Thyroid gland (tissue), 4 donors: ENCODE measurements at regions not wholly inside any gene's neighbourhood (a gene's known extent, or its start where the extent isn't known, plus 50 kb on each side); places are given as distances from the start of the nearest gene placed in this dataset.

Experiments used
- DNase-seq, 2 donors: peaks; one replicate each; pipeline ENCODE4 v3.0.0-alpha.2; 2019
- H3K27ac ChIP-seq, 3 donors: fragments of 200-600 bp; sonication (generic); 1 replicate in 2 of 3; 2 replicates in 1 of 3; pipeline ENCODE4 v1.5.1; 2016 to 2019; ENCODE audit warnings: mild to moderate bottlenecking in 1 of 3, moderate library complexity in 1 of 3
- H3K27me3 ChIP-seq: fragments of 200-600 bp; sonication (generic); one replicate; pipeline ENCODE4 v1.5.1; 2019
- H3K36me3 ChIP-seq, 2 donors: fragments of 200-600 bp; sonication (generic); one replicate each; pipeline ENCODE4 v1.5.1; 2016 to 2019
- H3K4me1 ChIP-seq, 2 donors: fragments of 200-600 bp; sonication (generic); one replicate each; pipeline ENCODE4 v1.5.1; 2017 to 2019
- H3K4me3 ChIP-seq, 3 donors: fragments of 200-600 bp; sonication (generic); replicated peaks in 1 of 3; 1 replicate in 2 of 3; 2 replicates in 1 of 3; pipeline ENCODE4 v1.5.1; 2016; ENCODE audit warnings: mild to moderate bottlenecking in 1 of 3
- H3K9me3 ChIP-seq: fragments of 200-600 bp; sonication (generic); one replicate; pipeline ENCODE4 v1.5.1; 2017
- POLR2A ChIP-seq, 2 donors: fragments of 450-650 bp; IDR thresholded peaks; one replicate each; pipeline ENCODE4 v1.6.1; 2017; ENCODE audit warnings: antibody characterized with exemption in 2 of 2, mild to moderate bottlenecking in 2 of 2, moderate library complexity in 1 of 2
- WGBS, 2 donors: methylation state at CpG; one replicate each; pipeline ENCODE4 v1.1.5; 2017; 5-methylcytosine and 5-hydroxymethylcytosine counted together
- intact Hi-C: fragments of 100-400 bp; cut with DNase I; formaldehyde crosslinking; loops from one replicate; pipeline ENCODE4 v1.15.1; 2023
- TF ChIP-seq, protein P1 (sequence below), 6 experiments: fragments of 200-600 bp in 3 of 6; fragments of 450-650 bp in 3 of 6; sonication (generic) in 3 of 6; IDR thresholded peaks; one replicate each; pipeline ENCODE4 v1.5.1; 2016 to 2019; ENCODE audit warnings: antibody characterized with exemption in 6 of 6, mild to moderate bottlenecking in 2 of 6, inconsistent platforms in 1 of 6, moderate library complexity in 1 of 6

DNA sequence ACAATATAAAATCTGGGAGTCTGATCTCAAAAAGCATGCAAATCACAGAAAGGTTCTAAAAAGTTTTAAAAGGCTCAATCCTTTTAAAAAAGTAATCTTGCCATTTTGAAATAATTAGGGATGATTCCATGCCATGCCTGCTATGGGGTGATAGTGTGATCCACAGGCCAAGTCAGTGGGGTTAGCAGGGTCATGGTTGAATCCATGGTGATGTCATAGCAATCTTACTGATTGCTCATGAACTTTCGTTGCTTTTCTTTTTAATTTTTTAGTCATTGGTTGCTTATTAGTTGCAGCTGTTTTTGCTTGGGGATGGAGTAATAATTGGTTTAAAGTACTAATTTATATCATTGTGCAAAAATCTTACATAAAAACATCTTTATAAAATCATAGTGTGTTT is 485.0 kb downstream of the ENC1 start:
- Histone ChIP-seq H3K4me3 (no peak overlapping the region), H3K36me3 (no peaks in the 10 kb centered on the region), H3K9me3 (no peaks in the 10 kb centered on the region), H3K27ac (no peak overlapping the region), H3K4me1 (no peaks in the 10 kb centered on the region), H3K27me3 (no peaks in the 10 kb centered on the region)
- intact Hi-C loops: no loop called here
- TF ChIP-seq, protein P1, sequence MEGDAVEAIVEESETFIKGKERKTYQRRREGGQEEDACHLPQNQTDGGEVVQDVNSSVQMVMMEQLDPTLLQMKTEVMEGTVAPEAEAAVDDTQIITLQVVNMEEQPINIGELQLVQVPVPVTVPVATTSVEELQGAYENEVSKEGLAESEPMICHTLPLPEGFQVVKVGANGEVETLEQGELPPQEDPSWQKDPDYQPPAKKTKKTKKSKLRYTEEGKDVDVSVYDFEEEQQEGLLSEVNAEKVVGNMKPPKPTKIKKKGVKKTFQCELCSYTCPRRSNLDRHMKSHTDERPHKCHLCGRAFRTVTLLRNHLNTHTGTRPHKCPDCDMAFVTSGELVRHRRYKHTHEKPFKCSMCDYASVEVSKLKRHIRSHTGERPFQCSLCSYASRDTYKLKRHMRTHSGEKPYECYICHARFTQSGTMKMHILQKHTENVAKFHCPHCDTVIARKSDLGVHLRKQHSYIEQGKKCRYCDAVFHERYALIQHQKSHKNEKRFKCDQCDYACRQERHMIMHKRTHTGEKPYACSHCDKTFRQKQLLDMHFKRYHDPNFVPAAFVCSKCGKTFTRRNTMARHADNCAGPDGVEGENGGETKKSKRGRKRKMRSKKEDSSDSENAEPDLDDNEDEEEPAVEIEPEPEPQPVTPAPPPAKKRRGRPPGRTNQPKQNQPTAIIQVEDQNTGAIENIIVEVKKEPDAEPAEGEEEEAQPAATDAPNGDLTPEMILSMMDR (IDR thresholded peaks at IDR 0.05): no peak
- no peak for TF ChIP-seq POLR2A (IDR thresholded peaks at IDR 0.05)
- no peak for DNase-seq
- WGBS, 2 donors: 75 to 92% methylated on average over 1 of the region's 1 CpG

DNA sequence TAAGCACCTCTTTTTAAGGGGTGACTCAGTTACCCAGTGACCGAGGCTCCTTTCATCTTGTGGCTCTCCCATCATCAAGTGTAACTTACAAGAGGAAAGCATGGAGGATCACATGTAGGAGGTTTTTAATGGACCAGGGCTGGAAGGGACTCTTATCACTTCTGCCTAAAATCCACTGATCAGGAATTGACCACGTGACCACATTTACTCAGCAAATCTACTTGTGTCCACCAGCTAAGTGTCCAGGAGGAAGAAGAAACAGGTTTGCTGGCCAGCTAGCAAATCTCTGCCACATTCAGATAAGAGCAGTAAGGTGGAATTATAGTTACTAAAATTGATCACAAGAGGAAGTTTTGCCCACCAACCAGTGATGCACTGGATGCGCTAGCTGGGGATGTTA is 486.0 kb downstream of the ENC1 start:
- no peaks in the 10 kb centered on the region for H3K36me3 ChIP-seq
- H3K27me3 ChIP-seq: no peaks in the 10 kb centered on the region
- TF ChIP-seq POLR2A (IDR thresholded peaks at IDR 0.05): no peak
- TF ChIP-seq, protein P1 (IDR thresholded peaks at IDR 0.05): no peak
- intact Hi-C loops: no loop called here
- no peak for DNase-seq
- H3K4me1 ChIP-seq: no peaks in the 10 kb centered on the region
- no peak overlapping the region for H3K4me3 ChIP-seq
- WGBS, 2 donors: 65 to 76% methylated on average over 3 of the region's 3 CpGs
- no peaks in the 10 kb centered on the region for H3K9me3 ChIP-seq
- no peak overlapping the region for H3K27ac ChIP-seq

DNA sequence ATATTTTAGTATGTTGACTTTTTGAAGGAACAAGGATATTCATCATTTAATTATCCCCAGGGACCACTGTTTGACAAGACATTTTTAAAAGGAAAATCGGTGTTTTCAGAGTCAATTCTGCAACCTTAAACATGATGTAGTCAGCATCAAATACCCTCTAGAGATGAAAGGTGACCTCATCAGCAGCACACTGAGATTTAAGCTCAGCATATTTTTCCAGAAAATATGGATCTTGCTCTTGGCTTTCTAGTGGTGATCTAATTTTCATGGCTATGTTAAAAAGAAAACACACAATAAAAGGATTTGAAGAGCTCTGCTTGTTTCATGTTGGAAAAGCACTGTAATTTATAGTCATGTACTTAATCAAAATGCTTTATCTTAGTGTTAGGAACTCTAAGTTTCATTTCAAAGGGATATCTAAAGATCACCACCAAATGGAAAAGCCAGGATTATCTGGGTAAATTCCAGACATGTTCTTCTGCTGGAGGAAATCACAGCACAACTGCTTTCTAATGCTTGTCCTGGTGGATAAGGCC is 487.2 kb downstream of the ENC1 start:
- H3K4me3 ChIP-seq: no peak overlapping the region
- no peaks in the 10 kb centered on the region for H3K4me1 ChIP-seq
- no peak overlapping the region for H3K27ac ChIP-seq
- no peak for TF ChIP-seq POLR2A (IDR thresholded peaks at IDR 0.05)
- TF ChIP-seq, protein P1 (IDR thresholded peaks at IDR 0.05): no peak
- no peaks in the 10 kb centered on the region for H3K9me3 ChIP-seq
- no peaks in the 10 kb centered on the region for H3K27me3 ChIP-seq
- 72 to 73% methylated on average over 1 of the region's 1 CpG for WGBS, 2 donors
- DNase-seq: no peak
- intact Hi-C loops: no loop called here
- H3K36me3 ChIP-seq: no peaks in the 10 kb centered on the region

DNA sequence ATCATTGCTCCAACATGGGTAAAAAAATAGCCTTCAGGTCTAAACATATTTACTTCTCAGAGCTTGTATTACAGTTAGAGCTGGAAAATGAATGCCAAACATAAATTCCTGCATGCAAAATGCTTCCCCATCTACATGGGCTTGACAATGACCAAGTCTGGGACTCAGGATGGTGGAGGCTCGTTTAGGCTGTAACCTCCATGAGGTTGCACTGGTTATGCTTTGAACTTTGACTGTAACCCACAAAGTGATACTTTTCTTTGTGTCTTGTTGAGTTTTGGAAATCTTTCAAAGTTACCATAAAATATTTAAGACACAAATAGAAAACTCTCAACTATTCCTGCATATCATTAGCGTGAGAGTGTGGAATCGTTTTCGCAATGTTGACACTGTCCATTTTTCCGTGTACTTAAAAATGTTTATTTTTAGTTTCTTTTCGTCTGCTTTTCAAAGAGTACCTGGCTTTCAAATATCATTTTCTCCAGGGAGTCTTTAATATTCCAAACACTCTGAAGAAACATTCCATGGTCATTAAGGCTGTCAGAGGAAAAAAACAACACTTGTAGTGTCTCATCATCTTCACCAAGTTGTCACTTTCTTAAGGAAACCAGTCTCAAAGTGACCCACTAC is 487.8 kb downstream of the ENC1 start:
- no peak overlapping the region for H3K27ac ChIP-seq
- H3K36me3 ChIP-seq: no peaks in the 10 kb centered on the region
- no peaks in the 10 kb centered on the region for H3K4me1 ChIP-seq
- TF ChIP-seq POLR2A (IDR thresholded peaks at IDR 0.05): no peak
- TF ChIP-seq, protein P1 (IDR thresholded peaks at IDR 0.05): no peak
- H3K9me3 ChIP-seq: no peaks in the 10 kb centered on the region
- H3K4me3 ChIP-seq: no peak overlapping the region
- intact Hi-C loops: no loop called here
- no peak for DNase-seq
- 78 to 80% methylated on average over 6 of the region's 6 CpGs for WGBS, 2 donors
- H3K27me3 ChIP-seq: no peaks in the 10 kb centered on the region

DNA sequence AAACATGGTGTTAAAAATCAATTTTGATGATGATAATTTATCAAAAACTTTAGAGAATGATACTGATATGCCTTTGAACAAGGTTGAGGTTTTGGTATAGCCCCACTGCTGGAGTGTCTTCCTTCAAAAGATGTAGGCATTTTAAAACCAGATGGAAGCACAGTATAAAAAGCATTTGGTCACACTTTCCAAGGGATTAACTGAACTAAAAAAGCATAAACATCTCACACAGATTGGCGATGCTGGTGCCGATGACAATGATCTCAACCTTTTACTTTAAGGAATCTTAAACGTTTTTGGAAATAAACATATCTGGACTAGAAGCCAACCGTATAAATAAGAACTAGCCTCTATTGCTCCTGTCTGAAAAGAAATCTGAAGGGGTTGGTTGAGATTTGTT is 488.4 kb downstream of the ENC1 start:
- 91% methylated on average over 4 of the region's 4 CpGs for WGBS, 2 donors
- TF ChIP-seq POLR2A (IDR thresholded peaks at IDR 0.05): no peak
- TF ChIP-seq, protein P1 (IDR thresholded peaks at IDR 0.05): no peak
- Histone ChIP-seq H3K4me1 (no peaks in the 10 kb centered on the region), H3K27me3 (no peaks in the 10 kb centered on the region), H3K27ac (no peak overlapping the region), H3K36me3 (no peaks in the 10 kb centered on the region), H3K9me3 (no peaks in the 10 kb centered on the region), H3K4me3 (no peak overlapping the region)
- no peak for DNase-seq
- intact Hi-C loops: no loop called here
